ENCODE measurements at regions not wholly inside any gene's neighbourhood (a gene's known extent, or its start where the extent isn't known, plus 50 kb on each side); places are given as distances from the start of the nearest gene placed in this dataset.
"Not testable (repeated sequence)": the region's sequence is repeated elsewhere in the genome, so short reads cannot be mapped to it uniquely, and the experiment has no call there.

DNA sequence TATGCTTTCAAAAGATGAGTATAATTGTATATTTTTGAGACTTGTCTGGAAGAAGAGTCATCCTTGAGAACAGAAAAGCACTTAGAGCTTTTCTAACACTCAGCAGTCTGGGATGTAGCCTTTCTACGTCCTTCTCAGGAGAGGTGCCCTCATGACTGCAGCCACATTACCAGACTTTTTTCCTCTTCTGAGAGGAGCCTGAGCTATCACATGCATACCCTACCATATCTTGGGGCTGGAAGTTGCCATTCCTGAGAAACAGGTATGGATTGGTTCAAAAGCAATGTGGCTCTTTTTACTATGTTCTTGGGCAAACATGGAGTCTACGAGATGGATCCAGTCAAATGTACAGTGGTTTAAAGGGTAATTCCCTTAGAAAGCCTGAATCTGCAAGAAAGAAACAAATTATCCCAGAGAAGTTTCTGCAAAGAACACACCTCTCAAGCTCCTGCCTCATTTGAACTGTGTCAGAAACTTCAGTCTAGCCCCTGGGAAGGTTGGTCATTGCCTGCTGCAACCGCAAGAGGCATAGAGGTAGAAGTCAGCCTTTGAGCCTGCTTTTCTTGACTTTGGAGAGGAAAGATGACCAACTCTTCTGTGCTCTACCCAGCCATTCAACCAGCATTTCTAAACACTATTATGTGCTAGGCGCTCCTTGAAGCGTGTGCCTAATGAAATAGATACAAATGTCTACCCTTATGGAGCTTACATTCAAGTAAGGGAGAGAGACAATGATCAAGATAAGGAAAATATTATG lies 401.9 kb upstream of the ACTBL2 start:
- H3K4me3 Mint-ChIP-seq (ENCODE audit: low read depth, unreplicated experiment), result no peak overlapping the region
- CTCF ChIA-PET, result interaction anchor here (1.6 kb wide), 1 partner anchor 105 kb away, joined by 6 read pairs; no protein-coding TSS in a partner anchor
- no peaks in the 10 kb centered on the region for H3K36me3 Mint-ChIP-seq (ENCODE audit: insufficient read depth, unreplicated experiment)
- no peak overlapping the region for H3K27ac Mint-ChIP-seq (ENCODE audit: unreplicated experiment)
- intact Hi-C loops (cut with micrococcal nuclease; ENCODE audit: unreplicated experiment), result loop anchor here (5.0 to 10.0 kb wide), 2 partner anchors 387 to 450 kb away; no protein-coding TSS in a partner anchor
- no TSS peak for BruUV-seq (replicated peaks)
- no peaks in the 10 kb centered on the region for H3K9me3 Mint-ChIP-seq (ENCODE audit: low read depth, unreplicated experiment)
- TF ChIP-seq, protein P1, sequence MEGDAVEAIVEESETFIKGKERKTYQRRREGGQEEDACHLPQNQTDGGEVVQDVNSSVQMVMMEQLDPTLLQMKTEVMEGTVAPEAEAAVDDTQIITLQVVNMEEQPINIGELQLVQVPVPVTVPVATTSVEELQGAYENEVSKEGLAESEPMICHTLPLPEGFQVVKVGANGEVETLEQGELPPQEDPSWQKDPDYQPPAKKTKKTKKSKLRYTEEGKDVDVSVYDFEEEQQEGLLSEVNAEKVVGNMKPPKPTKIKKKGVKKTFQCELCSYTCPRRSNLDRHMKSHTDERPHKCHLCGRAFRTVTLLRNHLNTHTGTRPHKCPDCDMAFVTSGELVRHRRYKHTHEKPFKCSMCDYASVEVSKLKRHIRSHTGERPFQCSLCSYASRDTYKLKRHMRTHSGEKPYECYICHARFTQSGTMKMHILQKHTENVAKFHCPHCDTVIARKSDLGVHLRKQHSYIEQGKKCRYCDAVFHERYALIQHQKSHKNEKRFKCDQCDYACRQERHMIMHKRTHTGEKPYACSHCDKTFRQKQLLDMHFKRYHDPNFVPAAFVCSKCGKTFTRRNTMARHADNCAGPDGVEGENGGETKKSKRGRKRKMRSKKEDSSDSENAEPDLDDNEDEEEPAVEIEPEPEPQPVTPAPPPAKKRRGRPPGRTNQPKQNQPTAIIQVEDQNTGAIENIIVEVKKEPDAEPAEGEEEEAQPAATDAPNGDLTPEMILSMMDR (IDR thresholded peaks at IDR 0.05; ENCODE audit: unreplicated experiment), result no peak
- H3K4me1 Mint-ChIP-seq (ENCODE audit: low read depth, unreplicated experiment), result peaks cover 9% of the 10 kb centered on the region
- H3K27me3 Mint-ChIP-seq (ENCODE audit: unreplicated experiment), result no peaks in the 10 kb centered on the region
- DNase-seq, result no peak

DNA sequence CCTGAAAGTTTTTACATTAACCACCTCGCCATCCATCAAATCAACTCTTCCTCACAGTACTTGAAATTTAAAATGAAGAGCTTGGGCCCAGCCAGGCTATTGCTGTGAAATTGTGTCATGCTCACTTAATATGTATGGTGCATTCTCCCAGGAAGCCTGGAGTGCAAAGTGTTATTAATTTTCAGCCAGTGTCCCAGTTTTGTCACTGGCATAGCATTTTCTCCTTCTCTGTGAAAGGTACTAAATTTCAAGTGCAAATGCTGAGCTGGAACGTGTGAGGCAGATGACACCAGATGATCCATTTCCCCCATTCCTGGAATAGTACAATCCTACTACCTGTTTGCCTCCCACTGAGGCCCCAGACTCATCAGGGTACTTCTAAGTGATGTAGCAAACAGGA lies 397.6 kb upstream of the ACTBL2 start:
- Mint-ChIP-seq H3K27me3 (ENCODE audit: unreplicated experiment) (no peaks in the 10 kb centered on the region), H3K27ac (ENCODE audit: unreplicated experiment) (no peak overlapping the region), H3K36me3 (ENCODE audit: insufficient read depth, unreplicated experiment) (no peaks in the 10 kb centered on the region), H3K4me3 (ENCODE audit: low read depth, unreplicated experiment) (no peak overlapping the region), H3K4me1 (ENCODE audit: low read depth, unreplicated experiment) (peaks cover 8% of the 10 kb centered on the region), H3K9me3 (ENCODE audit: low read depth, unreplicated experiment) (no peaks in the 10 kb centered on the region)
- DNase-seq, result no peak
- CTCF ChIA-PET, result interaction anchor here (0.6 to 0.7 kb wide), 2 partner anchors 402 to 1356 kb away, joined by 3 read pairs; no protein-coding TSS in a partner anchor
- intact Hi-C loops (cut with micrococcal nuclease; ENCODE audit: unreplicated experiment), result loop anchor here (10.0 kb wide), 1 partner anchor 445 kb away; no protein-coding TSS in a partner anchor
- TF ChIP-seq, protein P1 (IDR thresholded peaks at IDR 0.05; ENCODE audit: unreplicated experiment), result no peak
- BruUV-seq (replicated peaks), result no TSS peak

DNA sequence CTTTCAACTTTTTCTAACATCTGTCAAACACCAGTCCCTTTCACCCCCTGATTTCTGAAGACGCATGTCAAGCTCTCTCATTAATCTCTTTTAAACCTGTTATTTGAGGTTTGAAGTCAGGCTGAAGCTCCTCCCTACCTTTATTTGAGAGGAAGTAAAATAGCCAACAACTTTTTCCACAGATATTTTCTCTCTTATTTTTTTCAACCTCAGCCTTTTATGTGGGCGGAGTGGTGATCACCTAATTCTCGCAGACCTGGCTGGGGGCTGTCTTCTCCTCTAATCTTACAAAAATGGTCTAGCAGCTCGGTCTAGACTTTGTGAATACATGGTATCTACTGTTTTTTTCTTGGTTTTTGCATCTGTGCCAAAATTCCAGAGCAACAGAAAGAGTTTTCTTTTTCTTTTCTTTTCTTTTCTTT lies 395.7 kb upstream of the ACTBL2 start:
- no peak for DNase-seq
- Mint-ChIP-seq H3K36me3 (ENCODE audit: insufficient read depth, unreplicated experiment) (no peaks in the 10 kb centered on the region), H3K27me3 (ENCODE audit: unreplicated experiment) (no peaks in the 10 kb centered on the region), H3K27ac (ENCODE audit: unreplicated experiment) (no peak overlapping the region), H3K9me3 (ENCODE audit: low read depth, unreplicated experiment) (no peaks in the 10 kb centered on the region), H3K4me1 (ENCODE audit: low read depth, unreplicated experiment) (peaks cover 8% of the 10 kb centered on the region), H3K4me3 (ENCODE audit: low read depth, unreplicated experiment) (no peak overlapping the region)
- intact Hi-C loops (cut with micrococcal nuclease; ENCODE audit: unreplicated experiment), result no loop called here
- CTCF ChIA-PET, result interaction anchor here (0.8 to 1.1 kb wide), 2 partner anchors 99 to 582 kb away, joined by 4 read pairs; partner anchors contain the start of gene PLK2
- BruUV-seq (replicated peaks), result no TSS peak
- TF ChIP-seq, protein P1 (IDR thresholded peaks at IDR 0.05; ENCODE audit: unreplicated experiment), result no peak

DNA sequence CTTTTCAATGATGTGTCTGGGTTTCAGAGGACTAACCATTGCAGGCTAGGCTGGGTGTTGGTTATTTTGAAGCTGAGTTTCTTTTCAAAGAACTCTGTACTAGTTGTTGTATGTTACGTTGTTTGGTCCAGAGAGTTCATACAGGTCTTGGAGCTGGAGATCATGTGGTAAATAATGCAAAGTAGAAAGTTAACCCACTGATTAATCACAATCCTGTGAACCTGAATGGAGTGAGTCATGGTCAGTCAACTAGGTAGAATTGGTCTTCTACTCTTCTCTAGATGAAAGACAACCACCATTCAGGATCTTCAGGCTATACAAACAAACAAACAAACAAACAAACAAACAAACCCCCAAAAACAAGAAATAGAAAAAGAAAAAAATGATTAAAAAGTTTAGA lies 388.9 kb upstream of the ACTBL2 start:
- no peak for DNase-seq
- CTCF ChIA-PET, result no interaction called here
- Mint-ChIP-seq H3K27me3 (ENCODE audit: unreplicated experiment) (no peaks in the 10 kb centered on the region), H3K4me1 (ENCODE audit: low read depth, unreplicated experiment) (no peaks in the 10 kb centered on the region), H3K9me3 (ENCODE audit: low read depth, unreplicated experiment) (peaks cover 5% of the 10 kb centered on the region), H3K4me3 (ENCODE audit: low read depth, unreplicated experiment) (no peak overlapping the region), H3K27ac (ENCODE audit: unreplicated experiment) (no peak overlapping the region), H3K36me3 (ENCODE audit: insufficient read depth, unreplicated experiment) (no peaks in the 10 kb centered on the region)
- intact Hi-C loops (cut with micrococcal nuclease; ENCODE audit: unreplicated experiment), result no loop called here
- BruUV-seq (replicated peaks), result no TSS peak
- TF ChIP-seq, protein P1 (IDR thresholded peaks at IDR 0.05; ENCODE audit: unreplicated experiment), result no peak

DNA sequence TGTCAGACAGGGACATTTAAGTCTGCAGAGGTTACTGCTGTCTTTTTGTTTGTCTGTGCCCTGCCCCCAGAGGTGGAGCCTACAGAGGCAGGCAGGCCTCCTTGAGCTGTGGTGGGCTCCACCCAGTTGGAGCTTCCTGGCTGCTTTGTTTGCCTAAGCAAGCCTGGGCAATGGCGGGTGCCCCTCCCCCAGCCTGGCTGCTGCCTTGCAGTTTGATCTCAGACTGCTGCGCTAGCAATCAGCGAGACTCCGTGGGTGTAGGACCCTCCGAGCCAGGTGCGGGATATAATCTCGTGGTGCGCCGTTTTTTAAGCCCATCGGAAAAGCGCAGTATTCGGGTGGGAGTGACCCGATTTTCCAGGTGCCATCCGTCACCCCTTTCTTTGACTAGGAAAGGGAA lies 387.7 kb upstream of the ACTBL2 start:
- DNase-seq; H3K36me3 Mint-ChIP-seq (ENCODE audit: insufficient read depth, unreplicated experiment); H3K9me3 Mint-ChIP-seq (ENCODE audit: low read depth, unreplicated experiment); H3K4me3 Mint-ChIP-seq (ENCODE audit: low read depth, unreplicated experiment); BruUV-seq (replicated peaks); intact Hi-C loops (cut with micrococcal nuclease; ENCODE audit: unreplicated experiment); H3K27ac Mint-ChIP-seq (ENCODE audit: unreplicated experiment); H3K4me1 Mint-ChIP-seq (ENCODE audit: low read depth, unreplicated experiment); H3K27me3 Mint-ChIP-seq (ENCODE audit: unreplicated experiment); CTCF ChIA-PET: not testable (repeated sequence)
